Upper lobe of right lung (tissue), 1 donor: ENCODE measurements at regions not wholly inside any gene's neighbourhood (a gene's known extent, or its start where the extent isn't known, plus 50 kb on each side); places are given as distances from the start of the nearest gene placed in this dataset.

Experiments
- ATAC-seq: fragments of 200-7000 bp; cut with Tn5 transposase; one replicate; pipeline ENCODE4 v1.9.1; 2020; ENCODE audit warnings: mild to moderate bottlenecking, moderate library complexity
- DNase-seq: peaks from one replicate; pipeline ENCODE4 v3.0.0-alpha.2; 2020
- H3K27ac ChIP-seq: fragments of 200-600 bp; one replicate; pipeline ENCODE4 v1.8.0; 2022
- H3K27me3 ChIP-seq: fragments of 200-600 bp; one replicate; pipeline ENCODE4 v1.8.0; 2022; ENCODE audit warnings: mild to moderate bottlenecking
- H3K36me3 ChIP-seq: fragments of 200-600 bp; one replicate; pipeline ENCODE4 v1.8.0; 2022
- H3K4me1 ChIP-seq: fragments of 200-600 bp; one replicate; pipeline ENCODE4 v1.8.0; 2022
- H3K4me3 ChIP-seq: fragments of 200-600 bp; one replicate; pipeline ENCODE4 v1.8.0; 2022; ENCODE audit warnings: mild to moderate bottlenecking
- H3K9me3 ChIP-seq: fragments of 200-600 bp; one replicate; pipeline ENCODE4 v1.8.0; 2022
- CTCF ChIP-seq: fragments of 200-600 bp; IDR thresholded peaks from one replicate; pipeline ENCODE4 v1.8.0; 2022; ENCODE audit warnings: antibody characterized with exemption
- intact Hi-C: fragments of 100-400 bp; cut with DNase I; formaldehyde crosslinking; loops from one replicate; pipeline ENCODE4 v1.11.0; 2022
- donor health status: DM: no; HTN: yes; CAD: no; lungs with severe emphysema.

DNA sequence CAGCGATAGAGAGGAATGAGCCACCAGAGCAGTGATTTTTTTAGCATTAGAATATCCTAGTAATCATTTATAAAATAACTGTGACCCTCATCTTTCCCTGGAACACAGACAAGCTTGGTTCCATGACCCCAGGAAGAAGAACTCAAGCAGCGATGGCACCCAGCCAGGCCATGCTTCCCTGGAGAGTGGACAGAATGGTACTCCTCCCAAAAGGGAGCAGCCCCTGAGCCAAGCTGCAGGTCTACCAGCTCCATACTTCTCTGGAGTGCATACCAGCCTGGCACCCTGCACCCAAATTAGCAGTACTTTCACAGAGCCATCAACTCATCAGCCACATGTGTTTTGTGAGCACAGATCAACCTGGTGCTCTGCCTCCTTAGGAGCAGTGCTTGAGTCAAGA, 310.9 kb upstream of the PCDH10 start:
- peaks cover 12% of the 10 kb centered on the region for H3K9me3 ChIP-seq
- no peak overlapping the region for H3K27ac ChIP-seq
- H3K4me3 ChIP-seq: no peak overlapping the region
- intact Hi-C loops: no loop called here
- ATAC-seq (no peak), DNase-seq (no peak)
- no peaks in the 10 kb centered on the region for H3K27me3 ChIP-seq
- H3K4me1 ChIP-seq: no peaks in the 10 kb centered on the region
- TF ChIP-seq CTCF: no peak
- no peaks in the 10 kb centered on the region for H3K36me3 ChIP-seq

DNA sequence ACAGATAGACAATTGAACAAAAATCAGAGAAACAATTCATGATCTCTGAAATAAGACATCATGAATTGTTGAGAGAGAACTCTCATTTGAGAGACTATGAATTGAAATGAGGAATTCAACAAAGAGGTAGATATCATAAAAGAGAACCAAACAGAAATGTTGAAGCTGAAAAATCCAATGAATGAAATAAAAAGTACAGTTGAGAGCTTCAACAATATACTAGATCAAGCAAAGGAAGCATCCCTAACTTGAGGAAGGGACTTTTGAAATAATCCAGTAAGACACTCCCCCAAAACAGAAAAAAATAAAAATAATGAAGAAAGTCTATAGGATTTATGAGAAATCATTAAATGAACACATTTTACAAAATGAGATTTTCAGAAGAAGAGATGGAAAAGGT, 310.0 kb upstream of the PCDH10 start:
- H3K9me3 ChIP-seq: peaks cover 12% of the 10 kb centered on the region
- H3K27ac ChIP-seq: no peak overlapping the region
- H3K27me3 ChIP-seq: no peaks in the 10 kb centered on the region
- no peaks in the 10 kb centered on the region for H3K4me1 ChIP-seq
- no peak for TF ChIP-seq CTCF
- intact Hi-C loops: no loop called here
- DNase-seq (no peak), ATAC-seq (no peak)
- H3K4me3 ChIP-seq: no peak overlapping the region
- no peaks in the 10 kb centered on the region for H3K36me3 ChIP-seq

DNA sequence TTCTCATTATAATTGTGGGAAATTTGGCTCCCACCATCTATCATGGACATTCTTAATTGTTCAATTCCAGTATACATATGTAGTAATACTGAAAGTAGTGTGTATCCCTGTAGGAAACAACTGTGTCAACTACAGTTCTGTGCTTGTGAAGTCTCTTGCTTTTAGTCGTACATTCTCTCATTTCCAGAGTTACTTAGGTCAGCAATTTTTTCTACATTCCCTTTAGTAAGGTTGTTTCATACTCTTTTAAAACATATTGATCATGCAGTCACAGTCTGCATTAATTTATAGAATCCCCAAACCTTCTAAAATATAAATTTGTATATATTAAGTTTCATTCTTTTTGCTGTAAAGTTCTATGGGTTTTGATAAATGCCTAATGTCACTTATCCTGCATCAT, 289.2 kb upstream of the PCDH10 start:
- H3K36me3 ChIP-seq: no peaks in the 10 kb centered on the region
- no peak overlapping the region for H3K4me3 ChIP-seq
- no peak for TF ChIP-seq CTCF
- no peaks in the 10 kb centered on the region for H3K4me1 ChIP-seq
- intact Hi-C loops: no loop called here
- no peak for DNase-seq
- no peak for ATAC-seq
- H3K27me3 ChIP-seq: no peaks in the 10 kb centered on the region
- no peaks in the 10 kb centered on the region for H3K9me3 ChIP-seq
- H3K27ac ChIP-seq: no peak overlapping the region

DNA sequence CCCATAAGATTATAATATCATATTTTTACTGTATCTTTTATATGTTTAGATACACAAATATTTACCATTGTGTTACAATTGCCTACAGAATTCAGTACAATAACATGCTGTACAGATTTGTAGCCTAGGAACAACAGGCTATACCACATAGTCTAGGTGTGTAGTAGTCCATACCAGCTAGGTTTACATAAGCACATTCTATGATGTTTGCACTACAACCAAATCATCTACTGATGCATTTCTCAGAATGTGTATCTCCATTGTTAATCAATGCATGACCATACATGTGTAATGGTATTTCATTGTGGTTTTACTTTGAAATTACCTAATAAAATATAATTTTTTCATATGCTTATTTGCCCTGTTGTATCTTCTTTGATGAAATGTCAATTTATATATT, 288.1 kb upstream of the PCDH10 start:
- H3K27me3 ChIP-seq: no peaks in the 10 kb centered on the region
- H3K36me3 ChIP-seq: no peaks in the 10 kb centered on the region
- H3K4me3 ChIP-seq: no peak overlapping the region
- H3K9me3 ChIP-seq: no peaks in the 10 kb centered on the region
- DNase-seq (no peak), ATAC-seq (no peak)
- H3K4me1 ChIP-seq: no peaks in the 10 kb centered on the region
- no peak overlapping the region for H3K27ac ChIP-seq
- intact Hi-C loops: no loop called here
- no peak for TF ChIP-seq CTCF

GRCh38 chr4:132863619-132864018, 285.5 kb upstream of the PCDH10 start:
- Histone ChIP-seq H3K9me3 (no peaks in the 10 kb centered on the region), H3K36me3 (no peaks in the 10 kb centered on the region), H3K4me3 (no peak overlapping the region), H3K27me3 (no peaks in the 10 kb centered on the region), H3K4me1 (no peaks in the 10 kb centered on the region), H3K27ac (no peak overlapping the region)
- TF ChIP-seq CTCF: no peak
- DNase-seq (no peak), ATAC-seq (no peak)
- intact Hi-C loops: no loop called here

DNA sequence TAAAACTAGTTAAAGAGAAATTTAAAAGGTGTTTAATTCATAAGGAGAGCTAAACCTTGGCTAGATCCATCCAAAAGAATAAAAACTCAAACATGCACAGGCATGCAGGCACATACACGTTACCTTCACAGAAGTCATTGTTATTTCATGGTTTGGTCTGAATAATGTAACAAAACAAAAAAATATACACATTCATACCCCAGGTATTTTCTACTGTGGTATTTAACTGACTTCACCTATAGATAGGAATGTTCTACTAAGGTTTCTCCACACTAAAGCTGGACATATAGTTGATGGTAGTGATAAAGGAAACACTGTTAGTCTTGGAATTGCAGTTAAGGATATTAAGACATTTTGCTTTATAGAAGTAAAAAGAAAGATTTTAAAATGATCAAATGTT, 283.6 kb upstream of the PCDH10 start:
- intact Hi-C loops: no loop called here

More for the DNA sequence above, 283.6 kb upstream of the PCDH10 start:
- no peak overlapping the region for H3K27ac ChIP-seq
- TF ChIP-seq CTCF: no peak
- H3K36me3 ChIP-seq: no peaks in the 10 kb centered on the region
- no peaks in the 10 kb centered on the region for H3K9me3 ChIP-seq
- H3K27me3 ChIP-seq: no peaks in the 10 kb centered on the region
- H3K4me1 ChIP-seq: no peaks in the 10 kb centered on the region
- ATAC-seq (no peak), DNase-seq (no peak)
- H3K4me3 ChIP-seq: no peak overlapping the region
